Liver (tissue), 8 donors: ENCODE measurements at regions not wholly inside any gene's neighbourhood (a gene's known extent, or its start where the extent isn't known, plus 50 kb on each side); places are given as distances from the start of the nearest gene placed in this dataset.

Experiments
- DNase-seq: peaks from one replicate; pipeline ENCODE4 v3.0.0-alpha.2; 2017; ENCODE audit warnings: low spot score
- H3K27ac ChIP-seq, 2 donors: one replicate each; pipeline ENCODE4 v1.7.0; 2013; ENCODE audit warnings: inconsistent platforms in 2 of 2, low read length in 2 of 2, control low read depth in 1 of 2, low read depth in 1 of 2, mild to moderate bottlenecking in 1 of 2
- H3K27me3 ChIP-seq, 4 donors: one replicate each; pipeline versions ENCODE4 v1.6.1 to v1.7.0; 2013; ENCODE audit warnings: low read length in 3 of 4, inconsistent platforms in 1 of 4, mild to moderate bottlenecking in 1 of 4, moderate library complexity in 1 of 4; ENCODE audit not compliant: control insufficient read depth in 4 of 4, insufficient read depth in 4 of 4
- H3K36me3 ChIP-seq, 4 donors: one replicate each; pipeline versions ENCODE4 v1.6.1 to v1.7.0; 2013; ENCODE audit warnings: low read length in 3 of 4, mild to moderate bottlenecking in 3 of 4, low read depth in 1 of 4, moderate library complexity in 1 of 4; ENCODE audit not compliant: control insufficient read depth in 4 of 4, insufficient read depth in 3 of 4
- H3K4me1 ChIP-seq, 4 donors: one replicate each; pipeline versions ENCODE4 v1.6.1 to v1.7.0; 2013; ENCODE audit warnings: low read length in 3 of 4, mild to moderate bottlenecking in 3 of 4, moderate library complexity in 1 of 4; ENCODE audit not compliant: control insufficient read depth in 4 of 4, insufficient read depth in 4 of 4
- H3K4me3 ChIP-seq, 3 donors: one replicate each; pipeline versions ENCODE4 v1.6.1 to v1.7.0; 2013; ENCODE audit warnings: low read length in 3 of 3, control low read depth in 1 of 3, low read depth in 1 of 3, mild to moderate bottlenecking in 1 of 3
- H3K9ac ChIP-seq, 2 donors: one replicate each; pipeline ENCODE4 v1.7.0; 2013; ENCODE audit warnings: low read length in 2 of 2, mild to moderate bottlenecking in 2 of 2, moderate library complexity in 2 of 2, control low read depth in 1 of 2, low read depth in 1 of 2
- H3K9me3 ChIP-seq, 4 donors: one replicate each; pipeline versions ENCODE4 v1.6.1 to v1.7.0; 2013; ENCODE audit warnings: low read length in 3 of 4; ENCODE audit not compliant: control insufficient read depth in 4 of 4
- ATF3 ChIP-seq: IDR thresholded peaks from 2 replicates; pipeline ENCODE4 v1.6.1; 2016; ENCODE audit warnings: antibody characterized with exemption
- CTCF ChIP-seq: fragments of 150-350 bp; IDR thresholded peaks from 2 replicates; pipeline ENCODE4 v1.5.1; 2017; ENCODE audit warnings: improper control_type of control experiment, low read depth, low read length; ENCODE audit not compliant: missing input control
- EGR1 ChIP-seq, 2 donors: IDR thresholded peaks; 2 replicates each; pipeline ENCODE4 v1.6.1; 2016 to 2018; ENCODE audit warnings: antibody characterized with exemption in 2 of 2, low read depth in 2 of 2
- FOXA1 ChIP-seq: IDR thresholded peaks from 2 replicates; pipeline ENCODE4 v1.6.1; 2016; ENCODE audit warnings: antibody characterized with exemption
- FOXA2 ChIP-seq: IDR thresholded peaks from 2 replicates; pipeline ENCODE4 v1.6.1; 2016; ENCODE audit warnings: antibody characterized with exemption
- GABPA ChIP-seq, 2 donors: IDR thresholded peaks in 1 of 2; conservative IDR thresholded peaks in 1 of 2; 2 replicates each; pipeline ENCODE4 v1.6.1; 2016; ENCODE audit warnings: antibody characterized with exemption in 2 of 2, mild to moderate bottlenecking in 1 of 2, moderate library complexity in 1 of 2
- HNF4A ChIP-seq, 2 donors: conservative IDR thresholded peaks; 2 replicates each; pipeline ENCODE4 v1.6.1; 2016; ENCODE audit warnings: antibody characterized with exemption in 2 of 2, mild to moderate bottlenecking in 2 of 2
- HNF4G ChIP-seq: IDR thresholded peaks from 2 replicates; pipeline ENCODE4 v1.6.1; 2016; ENCODE audit warnings: antibody characterized with exemption
- JUND ChIP-seq, 2 donors: IDR thresholded peaks; 2 replicates each; pipeline ENCODE4 v1.6.1; 2016; ENCODE audit warnings: antibody characterized with exemption in 2 of 2
- MAX ChIP-seq: IDR thresholded peaks from 2 replicates; pipeline ENCODE4 v1.6.1; 2016; ENCODE audit warnings: antibody characterized with exemption
- NR2F2 ChIP-seq: IDR thresholded peaks from 2 replicates; pipeline ENCODE4 v1.6.1; 2016; ENCODE audit warnings: antibody characterized with exemption
- RAD21 ChIP-seq, 2 donors: IDR thresholded peaks; 2 replicates each; pipeline ENCODE4 v1.6.1; 2016; ENCODE audit warnings: antibody characterized with exemption in 2 of 2, mild to moderate bottlenecking in 2 of 2
- REST ChIP-seq: IDR thresholded peaks from 2 replicates; pipeline ENCODE4 v1.6.1; 2016; ENCODE audit warnings: antibody characterized with exemption, mild to moderate bottlenecking
- RXRA ChIP-seq, 2 donors: IDR thresholded peaks; 2 replicates each; pipeline ENCODE4 v1.6.1; 2017 to 2018; ENCODE audit warnings: antibody characterized with exemption in 2 of 2, mild to moderate bottlenecking in 1 of 2
- SP1 ChIP-seq: IDR thresholded peaks from 2 replicates; pipeline ENCODE4 v1.6.1; 2018; ENCODE audit warnings: antibody characterized with exemption, mild to moderate bottlenecking
- TAF1 ChIP-seq: conservative IDR thresholded peaks from 2 replicates; pipeline ENCODE4 v1.6.1; 2016; ENCODE audit warnings: antibody characterized with exemption, mild to moderate bottlenecking
- YY1 ChIP-seq: IDR thresholded peaks from 2 replicates; pipeline ENCODE4 v1.6.1; 2016; ENCODE audit warnings: antibody characterized with exemption, mild to moderate bottlenecking
- ZBTB33 ChIP-seq: IDR thresholded peaks from 2 replicates; pipeline ENCODE4 v1.6.1; 2016; ENCODE audit warnings: antibody characterized with exemption
- WGBS: extraction: QIAGEN DNeasy Blood & Tissue Kit; methylation state at CpG from one replicate; pipeline ENCODE4 v1.1.7; 2013; 5-methylcytosine and 5-hydroxymethylcytosine counted together
- donor health status: healthy.
- donor health status: healthy.
- donor health status: healthy.
- donor health status: healthy.
- donor health status: healthy.

GRCh38 chr20:19813846-19814640, 56.0 kb downstream of the RIN2 start:
- H3K9ac ChIP-seq = no peak overlapping the region
- peaks cover 0 to 3% (median 0%) of the 10 kb centered on the region in 4 donors for H3K4me1 ChIP-seq
- TF ChIP-seq ATF3 = no peak
- no peak for TF ChIP-seq GABPA (IDR thresholded peaks at IDR 0.05 in 1 of 2, conservative IDR thresholded peaks at IDR 0.05 in 1 of 2)
- no peak for TF ChIP-seq RXRA (IDR thresholded peaks at IDR 0.05)
- no peak for TF ChIP-seq FOXA1
- TF ChIP-seq EGR1 (IDR thresholded peaks at IDR 0.05; ENCODE audit: low read depth in 2 of 2) = no peak
- no peak for TF ChIP-seq HNF4A (conservative IDR thresholded peaks at IDR 0.05)
- TF ChIP-seq ZBTB33 = no peak
- TF ChIP-seq HNF4G = no peak
- TF ChIP-seq SP1 = no peak
- TF ChIP-seq REST = no peak
- TF ChIP-seq CTCF = no peak
- TF ChIP-seq YY1 = no peak
- no peak for TF ChIP-seq RAD21 (IDR thresholded peaks at IDR 0.05)
- no peak for TF ChIP-seq JUND (IDR thresholded peaks at IDR 0.05)
- TF ChIP-seq NR2F2 = no peak
- no peak for TF ChIP-seq TAF1
- TF ChIP-seq MAX = no peak
- TF ChIP-seq FOXA2 = no peak
- DNase-seq = no peak
- no peaks in the 10 kb centered on the region for H3K9me3 ChIP-seq
- H3K4me3 ChIP-seq = no peak overlapping the region
- peak overlapping the region in 1 of 2 donors; percentile 13 for H3K27ac ChIP-seq
- WGBS = 80% methylated on average over 9 of the region's 9 CpGs
- no peaks in the 10 kb centered on the region for H3K27me3 ChIP-seq
- no peaks in the 10 kb centered on the region for H3K36me3 ChIP-seq
